ENCODE measurements at regions not wholly inside any gene's neighbourhood (a gene's known extent, or its start where the extent isn't known, plus 50 kb on each side); places are given as distances from the start of the nearest gene placed in this dataset.

DNA sequence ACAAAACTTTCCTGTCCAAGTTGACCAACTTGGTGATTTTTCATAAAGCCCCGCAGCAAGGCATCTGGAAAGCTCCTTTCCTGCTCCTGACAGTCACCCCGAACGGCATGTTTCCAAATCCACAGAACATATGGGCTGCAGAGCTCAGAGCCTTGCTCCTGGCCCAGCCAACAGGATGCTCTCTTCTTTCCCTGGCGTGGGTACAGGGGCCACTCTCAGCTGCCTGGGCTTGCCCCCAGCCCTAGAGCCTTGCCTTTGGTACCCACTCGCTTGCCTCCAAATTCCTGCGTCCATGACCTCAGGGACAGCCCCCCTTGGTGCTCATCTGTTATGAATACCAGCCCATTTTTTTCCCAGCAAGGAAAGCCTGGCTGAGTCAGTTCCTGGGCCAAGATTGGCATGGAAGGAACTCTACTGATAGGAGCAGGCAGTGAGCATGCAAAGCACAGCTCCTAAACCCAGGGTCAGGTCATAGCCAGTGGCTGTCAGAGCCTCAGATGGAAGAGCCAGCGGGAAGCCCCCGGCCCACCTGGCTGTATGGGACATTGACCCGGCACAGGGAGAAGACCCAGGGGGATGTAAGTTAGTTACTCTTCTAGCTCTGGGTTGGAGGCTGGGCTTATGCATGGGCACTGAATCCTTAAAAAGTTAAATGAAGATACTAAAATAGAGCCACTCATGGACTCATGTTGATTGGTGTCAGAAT is 105.3 kb upstream of the RTL1 start:
- no peak for TF ChIP-seq ZNF639 (CRISPR knock-in tag; conservative IDR thresholded peaks at IDR 0.05)
- no peak for TF ChIP-seq HNF4A (CRISPR knock-in tag; IDR thresholded peaks at IDR 0.05)
- TF ChIP-seq, protein P1, sequence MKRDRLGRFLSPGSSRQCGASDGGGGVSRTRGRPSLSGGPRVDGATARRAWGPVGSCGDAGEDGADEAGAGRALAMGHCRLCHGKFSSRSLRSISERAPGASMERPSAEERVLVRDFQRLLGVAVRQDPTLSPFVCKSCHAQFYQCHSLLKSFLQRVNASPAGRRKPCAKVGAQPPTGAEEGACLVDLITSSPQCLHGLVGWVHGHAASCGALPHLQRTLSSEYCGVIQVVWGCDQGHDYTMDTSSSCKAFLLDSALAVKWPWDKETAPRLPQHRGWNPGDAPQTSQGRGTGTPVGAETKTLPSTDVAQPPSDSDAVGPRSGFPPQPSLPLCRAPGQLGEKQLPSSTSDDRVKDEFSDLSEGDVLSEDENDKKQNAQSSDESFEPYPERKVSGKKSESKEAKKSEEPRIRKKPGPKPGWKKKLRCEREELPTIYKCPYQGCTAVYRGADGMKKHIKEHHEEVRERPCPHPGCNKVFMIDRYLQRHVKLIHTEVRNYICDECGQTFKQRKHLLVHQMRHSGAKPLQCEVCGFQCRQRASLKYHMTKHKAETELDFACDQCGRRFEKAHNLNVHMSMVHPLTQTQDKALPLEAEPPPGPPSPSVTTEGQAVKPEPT (CRISPR knock-in tag; IDR thresholded peaks at IDR 0.05; ENCODE audit: low read depth): no peak
- TF ChIP-seq ZNF24 (IDR thresholded peaks at IDR 0.05): no peak
- TF ChIP-seq TCF12 (IDR thresholded peaks at IDR 0.05): no peak
- TF ChIP-seq TCF12 (CRISPR knock-in tag; IDR thresholded peaks at IDR 0.05): no peak
- TF ChIP-seq FOXM1 (CRISPR knock-in tag; IDR thresholded peaks at IDR 0.05): no peak
- TF ChIP-seq, protein P2, sequence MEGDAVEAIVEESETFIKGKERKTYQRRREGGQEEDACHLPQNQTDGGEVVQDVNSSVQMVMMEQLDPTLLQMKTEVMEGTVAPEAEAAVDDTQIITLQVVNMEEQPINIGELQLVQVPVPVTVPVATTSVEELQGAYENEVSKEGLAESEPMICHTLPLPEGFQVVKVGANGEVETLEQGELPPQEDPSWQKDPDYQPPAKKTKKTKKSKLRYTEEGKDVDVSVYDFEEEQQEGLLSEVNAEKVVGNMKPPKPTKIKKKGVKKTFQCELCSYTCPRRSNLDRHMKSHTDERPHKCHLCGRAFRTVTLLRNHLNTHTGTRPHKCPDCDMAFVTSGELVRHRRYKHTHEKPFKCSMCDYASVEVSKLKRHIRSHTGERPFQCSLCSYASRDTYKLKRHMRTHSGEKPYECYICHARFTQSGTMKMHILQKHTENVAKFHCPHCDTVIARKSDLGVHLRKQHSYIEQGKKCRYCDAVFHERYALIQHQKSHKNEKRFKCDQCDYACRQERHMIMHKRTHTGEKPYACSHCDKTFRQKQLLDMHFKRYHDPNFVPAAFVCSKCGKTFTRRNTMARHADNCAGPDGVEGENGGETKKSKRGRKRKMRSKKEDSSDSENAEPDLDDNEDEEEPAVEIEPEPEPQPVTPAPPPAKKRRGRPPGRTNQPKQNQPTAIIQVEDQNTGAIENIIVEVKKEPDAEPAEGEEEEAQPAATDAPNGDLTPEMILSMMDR (CRISPR knock-in tag; IDR thresholded peaks at IDR 0.05): no peak
- TF ChIP-seq, protein P3, sequence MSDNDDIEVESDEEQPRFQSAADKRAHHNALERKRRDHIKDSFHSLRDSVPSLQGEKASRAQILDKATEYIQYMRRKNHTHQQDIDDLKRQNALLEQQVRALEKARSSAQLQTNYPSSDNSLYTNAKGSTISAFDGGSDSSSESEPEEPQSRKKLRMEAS (IDR thresholded peaks at IDR 0.05): no peak
- TF ChIP-seq FOXA1 (IDR thresholded peaks at IDR 0.05): no peak
- TF ChIP-seq FOXA1 (CRISPR knock-in tag; IDR thresholded peaks at IDR 0.05): no peak
- no peak for TF ChIP-seq MYC (CRISPR knock-in tag; IDR thresholded peaks at IDR 0.05; ENCODE audit: borderline replicate concordance)
- TF ChIP-seq ZNF772 (CRISPR knock-in tag; IDR thresholded peaks at IDR 0.05): no peak
- no peak for TF ChIP-seq EZH2 (conservative IDR thresholded peaks at IDR 0.05; ENCODE audit: low read depth, low read length)
- TF ChIP-seq, protein P4, sequence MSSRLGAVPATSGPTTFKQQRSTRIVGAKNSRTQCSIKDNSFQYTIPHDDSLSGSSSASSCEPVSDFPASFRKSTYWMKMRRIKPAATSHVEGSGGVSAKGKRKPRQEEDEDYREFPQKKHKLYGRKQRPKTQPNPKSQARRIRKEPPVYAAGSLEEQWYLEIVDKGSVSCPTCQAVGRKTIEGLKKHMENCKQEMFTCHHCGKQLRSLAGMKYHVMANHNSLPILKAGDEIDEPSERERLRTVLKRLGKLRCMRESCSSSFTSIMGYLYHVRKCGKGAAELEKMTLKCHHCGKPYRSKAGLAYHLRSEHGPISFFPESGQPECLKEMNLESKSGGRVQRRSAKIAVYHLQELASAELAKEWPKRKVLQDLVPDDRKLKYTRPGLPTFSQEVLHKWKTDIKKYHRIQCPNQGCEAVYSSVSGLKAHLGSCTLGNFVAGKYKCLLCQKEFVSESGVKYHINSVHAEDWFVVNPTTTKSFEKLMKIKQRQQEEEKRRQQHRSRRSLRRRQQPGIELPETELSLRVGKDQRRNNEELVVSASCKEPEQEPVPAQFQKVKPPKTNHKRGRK (CRISPR knock-in tag; IDR thresholded peaks at IDR 0.05): no peak
